ENCODE measurements at regions not wholly inside any gene's neighbourhood (a gene's known extent, or its start where the extent isn't known, plus 50 kb on each side); places are given as distances from the start of the nearest gene placed in this dataset.
A peak's percentile ranks its signal among the peaks of the same experiment; 100 is the strongest.

GRCh38 chr7:1357601-1358271 lies 101.5 kb downstream of the MICALL2 start:
- H2AFZ ChIP-seq (ENCODE audit: low read depth, low read length): no peak overlapping the region
- peaks cover 2% of the 10 kb centered on the region for H3K27me3 ChIP-seq (ENCODE audit: insufficient read depth, low read length, poor library complexity)
- peak; percentile 18 for DNase-seq

GRCh38 chr7:1358376-1359050 lies 100.8 kb downstream of the MICALL2 start:
- peaks cover 2% of the 10 kb centered on the region for H3K27me3 ChIP-seq (ENCODE audit: insufficient read depth, low read length, poor library complexity)
- H4K20me1 ChIP-seq (ENCODE audit: insufficient read depth, low read length): 0 out of 2 replicates have a peak, but pooled peaks cover 5% of the 10 kb centered on the region

More at GRCh38 chr7:1357601-1358271, 101.5 kb downstream of the MICALL2 start:
- H3K4me3 ChIP-seq (ENCODE audit: low read depth in 1 of 2, low read length in 2 of 2): no peak overlapping the region
- H4K20me1 ChIP-seq (ENCODE audit: insufficient read depth, low read length): 0 out of 2 replicates have a peak, but pooled peaks cover 5% of the 10 kb centered on the region
- H3K4me1 ChIP-seq (ENCODE audit: insufficient read depth, low read length): no peaks in the 10 kb centered on the region
- ATAC-seq (ENCODE audit: insufficient read depth, low read depth): peak; percentile 67
- H3K79me2 ChIP-seq (ENCODE audit: insufficient read depth, low read length): no peaks in the 10 kb centered on the region
- no peak overlapping the region for H3K27ac ChIP-seq (ENCODE audit: low read length)
- H3K36me3 ChIP-seq (ENCODE audit: insufficient read depth, low read length): no peaks in the 10 kb centered on the region
- no peaks in the 10 kb centered on the region for H3K9me3 ChIP-seq (ENCODE audit: insufficient read depth, low read length, severe bottlenecking)
- H3K9ac ChIP-seq (ENCODE audit: low read depth, low read length): no peak overlapping the region
- H3K4me2 ChIP-seq (ENCODE audit: insufficient read depth, low read length): no peak overlapping the region
- TF ChIP-seq CTCF (IDR thresholded peaks at IDR 0.05; ENCODE audit: borderline replicate concordance, extremely low read depth, low read length, poor library complexity, severe bottlenecking) (no peak), EZH2 (IDR thresholded peaks at IDR 0.05; ENCODE audit: borderline replicate concordance, low read depth, low read length, severe bottlenecking) (no peak)

GRCh38 chr7:1359051-1359400 lies 100.2 kb downstream of the MICALL2 start:
- H3K9ac ChIP-seq (ENCODE audit: low read depth, low read length): no peak overlapping the region
- no peaks in the 10 kb centered on the region for H3K36me3 ChIP-seq (ENCODE audit: insufficient read depth, low read length)
- H4K20me1 ChIP-seq (ENCODE audit: insufficient read depth, low read length): 0 out of 2 replicates have a peak, but pooled peaks cover 5% of the 10 kb centered on the region
- no peak for ATAC-seq (ENCODE audit: insufficient read depth, low read depth)
- no peak overlapping the region for H3K4me2 ChIP-seq (ENCODE audit: insufficient read depth, low read length)
- no peak overlapping the region for H3K4me3 ChIP-seq (ENCODE audit: low read depth in 1 of 2, low read length in 2 of 2)
- no peaks in the 10 kb centered on the region for H3K79me2 ChIP-seq (ENCODE audit: insufficient read depth, low read length)
- peaks cover 2% of the 10 kb centered on the region for H3K27me3 ChIP-seq (ENCODE audit: insufficient read depth, low read length, poor library complexity)
- no peak overlapping the region for H3K27ac ChIP-seq (ENCODE audit: low read length)
- H2AFZ ChIP-seq (ENCODE audit: low read depth, low read length): no peak overlapping the region
- DNase-seq: no peak
- H3K9me3 ChIP-seq (ENCODE audit: insufficient read depth, low read length, severe bottlenecking): no peaks in the 10 kb centered on the region
- no peak for TF ChIP-seq EZH2 (IDR thresholded peaks at IDR 0.05; ENCODE audit: borderline replicate concordance, low read depth, low read length, severe bottlenecking)
- no peak for TF ChIP-seq CTCF (IDR thresholded peaks at IDR 0.05; ENCODE audit: borderline replicate concordance, extremely low read depth, low read length, poor library complexity, severe bottlenecking)
- H3K4me1 ChIP-seq (ENCODE audit: insufficient read depth, low read length): no peaks in the 10 kb centered on the region

More at GRCh38 chr7:1358376-1359050, 100.8 kb downstream of the MICALL2 start:
- Histone ChIP-seq H3K4me1 (ENCODE audit: insufficient read depth, low read length) (no peaks in the 10 kb centered on the region), H3K4me2 (ENCODE audit: insufficient read depth, low read length) (no peak overlapping the region), H3K27ac (ENCODE audit: low read length) (no peak overlapping the region), H3K4me3 (ENCODE audit: low read depth in 1 of 2, low read length in 2 of 2) (no peak overlapping the region), H3K79me2 (ENCODE audit: insufficient read depth, low read length) (no peaks in the 10 kb centered on the region), H3K36me3 (ENCODE audit: insufficient read depth, low read length) (no peaks in the 10 kb centered on the region), H2AFZ (ENCODE audit: low read depth, low read length) (no peak overlapping the region), H3K9ac (ENCODE audit: low read depth, low read length) (no peak overlapping the region), H3K9me3 (ENCODE audit: insufficient read depth, low read length, severe bottlenecking) (no peaks in the 10 kb centered on the region)
- DNase-seq (no peak), ATAC-seq (ENCODE audit: insufficient read depth, low read depth) (no peak)
- TF ChIP-seq CTCF (IDR thresholded peaks at IDR 0.05; ENCODE audit: borderline replicate concordance, extremely low read depth, low read length, poor library complexity, severe bottlenecking) (no peak), EZH2 (IDR thresholded peaks at IDR 0.05; ENCODE audit: borderline replicate concordance, low read depth, low read length, severe bottlenecking) (no peak)

All from DND-41 (cell line).